Femur (tissue), 1 donor: ENCODE measurements at regions not wholly inside any gene's neighbourhood (a gene's known extent, or its start where the extent isn't known, plus 50 kb on each side); places are given as distances from the start of the nearest gene placed in this dataset.
"Not testable (repeated sequence)": the region's sequence is repeated elsewhere in the genome, so short reads cannot be mapped to it uniquely, and the experiment has no call there.

Experiments used
- DNase-seq: peaks from one replicate; pipeline ENCODE4 v3.0.0-alpha.2; 2017

DNA sequence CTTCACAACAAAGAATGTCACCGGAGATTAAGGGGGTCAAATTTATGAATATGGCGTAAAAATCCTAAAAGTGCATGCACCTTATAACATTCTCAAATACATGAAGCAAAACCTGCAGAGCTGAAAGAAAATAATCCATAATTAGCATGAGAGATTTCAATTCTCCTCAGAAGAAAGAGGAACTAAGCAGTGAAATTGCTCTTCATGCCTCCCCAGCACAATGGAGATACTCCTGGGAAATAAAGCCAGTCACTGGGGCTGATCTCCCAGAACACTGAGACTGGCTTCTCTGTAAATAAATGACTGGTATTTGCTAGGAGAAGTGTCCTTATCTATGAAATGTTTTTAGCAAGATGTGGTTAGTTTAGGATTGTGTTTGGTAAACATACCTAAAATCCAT lies 68.1 kb downstream of the GOLGA6L6 start:
- DNase-seq, result not testable (repeated sequence)

DNA sequence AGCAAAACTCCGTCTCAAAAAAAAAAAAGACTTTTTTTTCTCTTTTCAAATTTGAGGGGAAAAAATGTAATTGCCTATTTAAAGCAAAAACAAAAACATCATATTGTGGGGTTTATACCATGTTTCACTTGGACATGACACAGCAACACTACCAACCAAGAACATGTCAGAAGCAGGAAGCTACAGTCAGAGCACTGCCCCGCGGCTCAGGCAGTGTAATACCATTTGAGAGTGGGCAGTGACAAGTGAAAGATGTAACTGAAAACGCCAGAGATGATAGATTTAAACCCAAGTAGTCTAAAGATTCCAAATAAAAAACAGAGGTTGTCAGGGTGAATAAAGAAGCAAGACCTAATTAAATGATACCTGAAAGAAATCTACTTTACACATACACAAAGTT lies 68.6 kb downstream of the GOLGA6L6 start:
- not testable (repeated sequence) for DNase-seq

- not testable (repeated sequence) for DNase-seq
Observed at GRCh38 chr15:20470810-20471209, 70.8 kb downstream of the GOLGA6L6 start.

- not testable (repeated sequence) for DNase-seq
Observed at GRCh38 chr15:20441138-20441537, 100.5 kb downstream of the GOLGA6L6 start.

GRCh38 chr15:20440390-20440789 lies 101.2 kb downstream of the GOLGA6L6 start:
- not testable (repeated sequence) for DNase-seq

DNA sequence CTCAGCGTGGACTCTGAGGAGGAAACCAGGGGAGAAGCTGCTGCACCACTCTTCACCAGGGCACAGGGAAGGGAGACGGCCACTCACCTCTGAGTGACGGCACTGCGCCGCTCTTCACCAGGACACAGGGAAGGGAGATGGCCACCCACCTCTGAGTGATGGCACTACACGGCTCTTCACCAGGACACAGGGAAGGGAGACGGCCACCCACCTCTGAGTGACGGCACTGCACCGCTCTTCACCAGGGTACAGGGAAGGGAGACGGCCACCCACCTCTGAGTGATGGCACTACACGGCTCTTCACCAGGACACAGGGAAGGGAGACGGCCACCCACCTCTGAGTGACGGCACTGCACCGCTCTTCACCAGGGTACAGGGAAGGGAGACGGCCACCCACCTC lies 102.5 kb downstream of the GOLGA6L6 start:
- not testable (repeated sequence) for DNase-seq

- DNase-seq, result not testable (repeated sequence)
Observed at GRCh38 chr15:20438255-20438654, 103.3 kb downstream of the GOLGA6L6 start.

GRCh38 chr15:20433468-20433867 lies 108.1 kb downstream of the GOLGA6L6 start:
- DNase-seq, result not testable (repeated sequence)

DNA sequence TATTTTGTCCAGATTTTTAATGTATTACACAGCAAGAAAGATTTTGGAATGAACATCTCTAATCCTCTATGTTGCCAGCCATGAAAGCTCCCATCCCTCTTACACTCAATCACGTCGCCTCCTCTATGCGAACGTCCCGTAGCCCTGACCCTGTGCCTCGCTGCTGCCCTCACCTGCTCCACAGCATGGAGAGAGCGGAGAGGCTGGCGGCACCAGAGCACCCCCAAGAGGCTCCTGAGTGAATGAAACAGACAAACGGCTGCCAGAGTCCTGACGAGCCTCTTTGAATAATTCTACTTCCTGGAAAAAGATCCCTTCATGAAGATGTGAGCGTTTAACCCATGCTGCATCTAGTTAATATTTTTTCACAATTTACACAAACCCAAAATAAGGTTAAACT lies 111.1 kb downstream of the GOLGA6L6 start:
- not testable (repeated sequence) for DNase-seq

GRCh38 chr15:20420710-20421109 lies 120.9 kb downstream of the GOLGA6L6 start:
- DNase-seq, result not testable (repeated sequence)

DNA sequence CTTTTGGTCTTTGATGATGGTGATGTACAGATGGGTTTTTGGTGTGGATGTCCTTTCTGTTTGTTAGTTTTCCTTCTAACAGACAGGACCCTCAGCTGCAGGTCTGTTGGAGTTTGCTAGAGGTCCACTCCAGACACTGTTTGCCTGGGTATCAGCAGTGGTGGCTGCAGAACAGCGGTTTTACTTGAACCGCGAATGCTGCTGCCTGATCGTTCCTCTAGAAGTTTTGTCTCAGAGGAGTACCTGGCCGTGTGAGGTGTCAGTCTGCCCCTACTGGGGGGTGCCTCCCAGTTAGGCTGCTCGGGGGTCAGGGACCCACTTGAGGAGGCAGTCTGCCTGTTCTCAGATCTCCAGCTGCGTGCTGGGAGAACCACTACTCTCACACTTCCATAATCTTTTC lies 125.0 kb downstream of the GOLGA6L6 start:
- DNase-seq, result not testable (repeated sequence)

DNA sequence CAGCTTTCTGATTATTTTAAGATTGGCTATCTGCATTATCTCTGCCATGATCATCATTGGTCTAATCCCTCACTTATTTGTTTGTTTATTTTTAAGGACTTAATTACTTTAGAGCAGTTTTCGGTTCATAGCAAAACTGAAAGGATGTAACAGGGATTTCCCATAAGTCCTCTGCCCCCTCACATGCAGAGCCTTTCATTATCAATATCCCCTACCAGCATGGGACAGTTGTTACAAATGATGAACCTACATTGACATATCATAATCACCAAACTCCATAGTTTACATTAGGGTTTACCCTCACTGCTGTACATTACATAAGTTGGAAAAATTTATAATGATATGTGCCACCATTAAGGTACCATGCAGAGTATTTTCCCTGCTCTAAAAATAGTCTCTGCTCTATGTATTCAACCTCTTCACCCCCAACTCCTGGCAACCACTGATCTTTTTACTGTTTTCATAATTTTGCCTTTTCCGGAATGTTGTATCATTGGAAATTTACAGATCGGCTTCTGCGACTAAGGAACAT lies 131.9 kb downstream of the GOLGA6L6 start:
- not testable (repeated sequence) for DNase-seq

DNA sequence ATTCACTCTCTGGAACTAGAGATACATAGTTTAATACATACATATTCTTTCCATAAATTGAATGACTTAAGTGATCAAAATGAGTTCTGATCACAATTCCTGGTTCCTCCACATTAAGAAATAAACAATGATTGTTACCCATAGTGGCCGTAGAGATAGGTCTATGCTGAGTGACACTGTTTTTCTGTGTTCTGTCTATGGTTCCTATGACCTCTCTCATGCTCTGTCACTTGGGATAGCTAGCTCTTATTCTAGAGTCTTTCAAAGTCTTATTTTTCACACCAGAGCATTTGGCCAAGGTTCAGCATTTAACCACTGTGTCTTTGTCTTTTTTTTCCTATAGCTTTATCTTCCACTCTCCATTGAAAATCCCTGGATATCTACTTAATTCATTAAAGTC lies 132.4 kb downstream of the GOLGA6L6 start:
- no peak for DNase-seq

DNA sequence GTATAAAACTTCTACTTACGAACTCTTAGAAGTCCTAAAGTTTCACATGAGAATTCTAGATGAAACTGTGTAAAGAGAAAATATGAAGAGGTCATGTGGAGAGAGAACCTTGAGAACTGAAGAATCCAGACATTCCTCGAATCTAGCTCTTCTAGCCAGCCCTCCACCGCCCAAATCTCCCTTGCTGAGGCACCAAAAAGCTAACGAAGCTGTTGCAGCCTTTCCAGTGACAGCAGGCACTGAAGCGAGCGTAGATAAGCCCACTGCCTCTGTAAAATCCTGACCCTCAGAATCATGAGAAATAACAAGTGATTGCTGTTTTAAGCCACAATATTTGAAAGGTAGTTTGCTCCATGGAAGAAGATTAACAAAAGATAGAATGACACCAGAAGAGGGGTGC lies 134.0 kb downstream of the GOLGA6L6 start:
- no peak for DNase-seq

GRCh38 chr15:20404571-20404970 lies 137.0 kb downstream of the GOLGA6L6 start:
- not testable (repeated sequence) for DNase-seq

DNA sequence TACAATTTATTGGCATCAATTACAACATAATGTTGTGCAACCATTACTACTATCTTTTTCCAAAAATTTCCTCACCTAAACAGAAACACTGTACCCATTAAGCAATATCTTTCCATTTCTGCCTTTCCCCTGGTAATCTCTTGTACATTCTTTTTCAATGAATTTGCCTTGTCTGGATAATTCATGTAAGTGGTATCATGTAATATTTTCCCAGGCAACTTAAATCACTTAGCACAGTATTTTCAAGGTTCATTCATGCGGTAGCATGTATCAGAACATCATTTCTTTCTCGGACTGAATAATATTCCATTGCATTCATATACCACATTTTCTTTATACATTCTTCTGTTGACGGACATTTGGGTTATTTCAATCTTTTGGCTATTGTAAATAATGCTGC lies 139.0 kb downstream of the GOLGA6L6 start:
- DNase-seq, result not testable (repeated sequence)

DNA sequence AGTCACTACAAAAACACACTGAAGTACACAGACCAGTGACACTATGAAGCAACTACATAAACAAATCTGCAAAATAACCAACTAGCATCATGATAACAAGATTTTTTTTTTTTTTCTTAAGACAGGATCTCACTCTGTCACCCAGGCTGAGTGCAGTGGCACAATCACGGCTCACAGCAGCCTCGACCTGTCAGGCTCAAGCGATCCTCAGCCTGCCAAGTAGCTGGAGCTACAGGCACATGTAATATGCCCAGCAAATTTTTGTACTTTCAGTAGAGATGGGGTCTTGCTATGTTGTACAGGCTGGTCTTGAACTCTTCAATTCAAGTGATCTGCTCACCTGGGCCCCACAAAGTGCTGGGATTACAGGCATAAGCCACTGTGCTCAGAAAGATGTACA lies 140.5 kb downstream of the GOLGA6L6 start:
- not testable (repeated sequence) for DNase-seq

GRCh38 chr15:20398680-20399079 lies 142.9 kb downstream of the GOLGA6L6 start:
- DNase-seq, result not testable (repeated sequence)

DNA sequence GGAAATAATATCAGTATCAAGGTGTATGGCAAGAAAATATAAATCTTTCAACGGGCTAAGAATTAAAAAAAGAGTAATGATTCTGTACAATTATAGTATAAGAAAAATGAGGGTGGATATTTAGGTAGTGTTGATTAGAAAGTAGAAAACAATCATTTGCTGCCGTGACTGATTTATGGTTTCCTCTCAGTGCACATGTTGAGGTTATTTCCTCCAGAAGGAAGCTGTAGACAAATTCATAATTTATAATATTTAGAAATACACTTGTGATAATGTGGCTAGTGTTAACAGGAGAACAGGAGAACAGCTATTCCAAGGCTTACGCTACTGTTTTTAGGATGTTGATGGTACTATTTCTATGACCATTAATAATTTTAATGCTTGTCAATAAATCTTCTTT lies 153.4 kb downstream of the GOLGA6L6 start:
- not testable (repeated sequence) for DNase-seq

DNA sequence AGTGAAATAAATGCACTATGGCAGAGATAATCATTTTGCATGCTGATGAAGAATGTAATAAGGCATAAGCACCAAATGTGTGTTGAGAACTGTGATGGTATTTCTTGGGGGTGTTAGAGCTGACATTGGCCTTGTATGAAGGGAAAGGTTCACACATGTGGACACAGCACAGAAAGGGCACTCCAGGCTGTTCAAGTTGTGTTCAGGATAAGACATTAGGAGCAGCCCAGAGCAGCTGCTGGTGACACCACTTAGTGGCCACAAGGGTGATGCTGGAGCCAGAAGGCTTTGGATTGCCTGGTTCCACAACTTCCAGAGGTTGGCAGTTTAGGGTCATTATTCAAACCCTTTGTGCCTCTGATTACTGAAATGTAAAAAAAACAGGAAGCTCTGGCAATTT lies 155.4 kb downstream of the GOLGA6L6 start:
- DNase-seq, result no peak

- DNase-seq, result not testable (repeated sequence)
Observed at GRCh38 chr15:20380199-20380598, 161.4 kb downstream of the GOLGA6L6 start.

DNA sequence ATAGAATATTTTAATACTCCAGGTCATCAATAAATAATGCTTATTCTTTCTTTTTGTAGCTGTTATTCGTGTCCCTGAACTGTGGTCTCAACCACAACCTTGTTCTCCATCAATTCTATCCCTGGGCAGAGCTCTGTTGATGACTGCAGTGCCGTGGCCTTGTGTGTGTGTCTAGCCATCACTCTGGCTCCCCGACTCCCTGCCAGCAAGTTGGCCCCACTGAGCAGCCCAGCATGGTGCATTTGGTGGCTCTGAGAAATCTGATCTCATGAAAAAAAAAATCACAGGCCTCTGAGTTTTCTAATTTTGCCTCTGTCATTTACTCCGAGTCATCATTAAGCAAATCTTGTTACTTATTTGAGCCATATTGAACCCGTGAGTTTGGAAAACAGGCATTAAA lies 164.7 kb downstream of the GOLGA6L6 start:
- DNase-seq, result no peak

DNA sequence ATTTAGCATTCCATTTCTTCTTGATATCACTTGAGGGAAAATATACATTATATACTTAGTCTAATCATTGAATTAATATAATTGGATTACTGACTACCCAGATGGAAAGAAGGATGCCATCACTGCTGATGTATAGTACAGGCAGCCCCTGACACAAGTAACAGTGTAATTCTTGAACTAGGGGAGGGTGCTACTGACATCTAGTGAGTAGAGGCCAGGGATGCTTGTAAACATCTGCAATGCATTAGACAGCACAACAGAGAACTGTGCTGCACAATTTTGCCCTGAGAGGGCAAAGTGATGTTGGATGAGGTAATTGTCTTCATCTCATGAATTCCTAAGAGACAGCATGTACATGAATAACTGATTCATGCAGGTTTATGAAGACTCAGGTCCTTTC lies 169.2 kb downstream of the GOLGA6L6 start:
- DNase-seq, result not testable (repeated sequence)

GRCh38 chr15:20369500-20369899 lies 172.1 kb downstream of the GOLGA6L6 start:
- no peak for DNase-seq

DNA sequence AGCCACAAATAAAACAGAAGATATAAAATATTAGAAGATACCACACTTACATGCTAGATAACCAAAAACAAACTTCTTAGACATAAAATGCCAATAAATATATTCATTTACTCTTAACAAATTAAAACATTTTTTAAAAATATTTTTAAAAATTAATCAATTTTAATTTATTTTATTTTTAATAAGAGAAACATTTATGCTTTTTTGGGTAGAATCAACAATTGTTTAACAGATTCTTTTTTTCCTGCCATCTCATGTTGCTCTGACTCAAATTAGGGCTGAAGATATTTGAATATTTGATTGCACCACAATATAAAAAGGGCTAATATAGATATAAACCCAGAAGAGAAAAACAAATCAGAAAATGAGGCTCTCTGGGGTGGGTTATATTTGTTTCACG lies 172.6 kb downstream of the GOLGA6L6 start:
- no peak for DNase-seq
